Bronchial epithelial cell (primary cell): ENCODE measurements at regions not wholly inside any gene's neighbourhood (a gene's known extent, or its start where the extent isn't known, plus 50 kb on each side); places are given as distances from the start of the nearest gene placed in this dataset.

ENCODE experiments used
- DNase-seq: peaks from one replicate; pipeline ENCODE4 v3.0.0-alpha.2; 2010; ENCODE audit warnings: low read depth
- FAIRE-seq: peaks from 2 replicates; lab custom pipeline; 2011; peaks lifted over from hg19 to GRCh38; lab: Jason Lieb, UNC
- H3K27me3 ChIP-seq: 2 replicates; pipeline ENCODE4 v1.5.1; 2011; ENCODE audit warnings: low read length; ENCODE audit not compliant: control insufficient read depth, insufficient read depth
- H3K36me3 ChIP-seq: 2 replicates; pipeline ENCODE4 v1.5.1; 2011; ENCODE audit warnings: low read length; ENCODE audit not compliant: control insufficient read depth, insufficient read depth
- H3K4me3 ChIP-seq: 2 replicates; pipeline ENCODE4 v1.5.1; 2011; ENCODE audit warnings: mild to moderate bottlenecking, low read depth, low read length, control low read depth
- TF ChIP-seq, protein P1 (sequence below): IDR thresholded peaks from 2 replicates; pipeline ENCODE4 v1.5.1; 2011; ENCODE audit warnings: mild to moderate bottlenecking, moderate library complexity, low read length, control low read depth, inconsistent platforms; ENCODE audit not compliant: insufficient read depth, severe bottlenecking

- no peak overlapping the region for H3K4me3 ChIP-seq
- no peaks in the 10 kb centered on the region for H3K36me3 ChIP-seq
- H3K27me3 ChIP-seq = no peaks in the 10 kb centered on the region
- TF ChIP-seq, protein P1, sequence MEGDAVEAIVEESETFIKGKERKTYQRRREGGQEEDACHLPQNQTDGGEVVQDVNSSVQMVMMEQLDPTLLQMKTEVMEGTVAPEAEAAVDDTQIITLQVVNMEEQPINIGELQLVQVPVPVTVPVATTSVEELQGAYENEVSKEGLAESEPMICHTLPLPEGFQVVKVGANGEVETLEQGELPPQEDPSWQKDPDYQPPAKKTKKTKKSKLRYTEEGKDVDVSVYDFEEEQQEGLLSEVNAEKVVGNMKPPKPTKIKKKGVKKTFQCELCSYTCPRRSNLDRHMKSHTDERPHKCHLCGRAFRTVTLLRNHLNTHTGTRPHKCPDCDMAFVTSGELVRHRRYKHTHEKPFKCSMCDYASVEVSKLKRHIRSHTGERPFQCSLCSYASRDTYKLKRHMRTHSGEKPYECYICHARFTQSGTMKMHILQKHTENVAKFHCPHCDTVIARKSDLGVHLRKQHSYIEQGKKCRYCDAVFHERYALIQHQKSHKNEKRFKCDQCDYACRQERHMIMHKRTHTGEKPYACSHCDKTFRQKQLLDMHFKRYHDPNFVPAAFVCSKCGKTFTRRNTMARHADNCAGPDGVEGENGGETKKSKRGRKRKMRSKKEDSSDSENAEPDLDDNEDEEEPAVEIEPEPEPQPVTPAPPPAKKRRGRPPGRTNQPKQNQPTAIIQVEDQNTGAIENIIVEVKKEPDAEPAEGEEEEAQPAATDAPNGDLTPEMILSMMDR = no peak
- no peak for DNase-seq
- FAIRE-seq = no peak
Observed at GRCh38 chr1:82707681-82708080, 906.9 kb downstream of the ADGRL2 start.

- TF ChIP-seq, protein P1 = no peak
- FAIRE-seq = no peak
- no peak overlapping the region for H3K4me3 ChIP-seq
- H3K36me3 ChIP-seq = no peaks in the 10 kb centered on the region
- H3K27me3 ChIP-seq = no peaks in the 10 kb centered on the region
- peak; percentile 25 for DNase-seq
Observed at GRCh38 chr1:82706741-82707140, 906.0 kb downstream of the ADGRL2 start.

GRCh38 chr1:82704966-82705365 lies 904.2 kb downstream of the ADGRL2 start:
- TF ChIP-seq, protein P1 = no peak
- Histone ChIP-seq H3K27me3 (no peaks in the 10 kb centered on the region), H3K4me3 (no peak overlapping the region), H3K36me3 (no peaks in the 10 kb centered on the region)
- FAIRE-seq (no peak), DNase-seq (no peak)

DNA sequence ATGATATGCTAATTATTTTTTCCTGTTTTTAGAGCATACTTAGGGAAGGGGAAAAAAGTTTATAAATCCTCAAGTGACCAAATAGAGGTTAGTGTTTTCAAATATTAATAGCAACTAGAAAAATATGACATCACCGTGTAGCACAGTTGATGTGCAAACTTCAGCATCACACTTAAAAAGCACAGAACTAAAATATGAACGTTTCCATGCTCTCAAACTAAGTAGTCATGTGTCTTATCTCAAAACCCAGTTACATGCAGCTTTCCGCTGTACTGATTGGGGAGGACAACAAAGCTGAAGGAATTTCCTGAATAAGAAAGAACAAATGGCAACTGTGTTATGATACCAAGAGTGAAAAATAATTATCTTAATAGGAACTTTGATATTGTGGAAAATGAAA lies 903.7 kb downstream of the ADGRL2 start:
- no peaks in the 10 kb centered on the region for H3K27me3 ChIP-seq
- FAIRE-seq (no peak), DNase-seq (no peak)
- H3K36me3 ChIP-seq = no peaks in the 10 kb centered on the region
- TF ChIP-seq, protein P1 = no peak
- no peak overlapping the region for H3K4me3 ChIP-seq

DNA sequence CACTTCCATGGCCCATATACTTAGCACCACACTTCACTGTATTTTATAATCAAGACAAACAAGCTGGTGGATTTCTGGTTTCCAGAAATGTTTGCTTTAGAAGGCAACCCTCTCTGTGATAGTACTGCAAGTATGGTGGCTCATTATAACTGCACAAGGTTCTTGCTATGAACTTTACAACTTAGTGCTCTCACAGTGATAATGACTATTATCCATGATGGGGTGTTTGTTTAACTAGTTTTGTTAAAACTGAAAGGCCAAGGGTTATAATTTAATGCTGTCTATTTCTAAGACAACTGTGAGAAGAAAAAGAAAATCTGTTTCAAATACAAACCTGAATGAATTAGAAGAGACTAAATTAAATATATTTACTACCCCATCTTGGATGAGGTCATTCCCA lies 903.2 kb downstream of the ADGRL2 start:
- no peaks in the 10 kb centered on the region for H3K36me3 ChIP-seq
- TF ChIP-seq, protein P1 = no peak
- FAIRE-seq = no peak

DNA sequence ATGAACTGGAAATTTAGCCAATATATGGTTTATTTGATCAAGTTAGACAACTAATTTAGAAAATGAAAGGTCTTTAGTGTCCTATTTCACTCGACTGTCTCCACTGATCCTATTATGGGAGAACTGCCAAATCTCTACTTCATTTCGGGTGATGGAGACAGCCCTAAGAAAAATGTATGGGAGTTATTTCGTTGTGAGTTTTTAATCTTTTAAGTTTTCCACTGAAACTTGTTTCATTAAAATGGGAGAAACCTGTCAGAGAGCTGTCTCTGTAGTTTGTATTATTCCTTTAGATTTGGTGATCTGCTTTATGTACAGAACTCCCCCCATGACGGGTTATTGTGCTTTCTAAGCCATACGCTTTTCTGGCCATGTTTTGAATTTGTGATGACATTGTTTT lies 899.7 kb downstream of the ADGRL2 start:
- no peak overlapping the region for H3K4me3 ChIP-seq
- no peak for DNase-seq
- H3K27me3 ChIP-seq = no peaks in the 10 kb centered on the region
- TF ChIP-seq, protein P1 = no peak
- no peaks in the 10 kb centered on the region for H3K36me3 ChIP-seq
- FAIRE-seq = no peak

More for the DNA sequence above, 903.2 kb downstream of the ADGRL2 start:
- Histone ChIP-seq H3K27me3 (no peaks in the 10 kb centered on the region), H3K4me3 (no peak overlapping the region)
- DNase-seq = no peak
